K562 (cell line): ENCODE measurements at regions not wholly inside any gene's neighbourhood (a gene's known extent, or its start where the extent isn't known, plus 50 kb on each side); places are given as distances from the start of the nearest gene placed in this dataset.

ENCODE experiments used
- ATF3 ChIP-seq, 2 experiments: fragments of 450-650 bp in 1 of 2; sonication (generic) in 1 of 2; formaldehyde crosslinking in 1 of 2; IDR thresholded peaks in 1 of 2; conservative IDR thresholded peaks in 1 of 2; 2 replicates each; pipeline versions ENCODE4 v1.6.1 to v1.8.1; 2016 to 2023; ENCODE audit warnings: mild to moderate bottlenecking in 2 of 2, moderate library complexity in 2 of 2, inconsistent platforms in 1 of 2, missing genetic modification reagents in 1 of 2
- CREM ChIP-seq: IDR thresholded peaks from 2 replicates; pipeline ENCODE4 v1.6.1; 2014; ENCODE audit warnings: antibody characterized with exemption, low read depth
- CTCF ChIP-seq, 3 experiments: IDR thresholded peaks in 2 of 3; conservative IDR thresholded peaks in 1 of 3; 2 replicates each; pipeline ENCODE4 v1.5.1; 2011 to 2012; ENCODE audit warnings: low read length in 3 of 3, mild to moderate bottlenecking in 3 of 3, control low read depth in 2 of 3, improper control_type of control experiment in 1 of 3, inconsistent platforms in 1 of 3, low read depth in 1 of 3, mixed read lengths in 1 of 3, moderate library complexity in 1 of 3; ENCODE audit not compliant: insufficient read depth in 2 of 3
- ESRRA ChIP-seq: fragments of 450-650 bp; IDR thresholded peaks from 2 replicates; pipeline ENCODE4 v1.6.1; 2014; ENCODE audit warnings: low read depth, mild to moderate bottlenecking, moderate library complexity, borderline replicate concordance
- FIP1L1 ChIP-seq: fragments of 200-400 bp; formaldehyde crosslinking; IDR thresholded peaks from 2 replicates; pipeline ENCODE4 v1.6.1; 2018; ENCODE audit warnings: mild to moderate bottlenecking, low read depth, low read length; ENCODE audit not compliant: poor library complexity, severe bottlenecking
- GABPA ChIP-seq: fragments of 200-800 bp; sonication (Bioruptor generic); conservative IDR thresholded peaks from 2 replicates; pipeline ENCODE4 v1.6.1; 2016; ENCODE audit warnings: low read depth, missing genetic modification characterization, missing compliant biosample characterization
- JUNB ChIP-seq: fragments of 450-650 bp; formaldehyde crosslinking; conservative IDR thresholded peaks from 2 replicates; pipeline ENCODE4 v1.4.0; 2020; ENCODE audit warnings: mild to moderate bottlenecking
- MAFF ChIP-seq: IDR thresholded peaks from 2 replicates; pipeline ENCODE4 v1.6.1; 2012; ENCODE audit warnings: low read length, improper control_type of control experiment
- NFATC3 ChIP-seq: fragments of 450-650 bp; IDR thresholded peaks from 2 replicates; pipeline ENCODE4 v1.6.1; 2017; ENCODE audit warnings: mild to moderate bottlenecking
- POLR2A ChIP-seq: fragments of 450-650 bp; conservative IDR thresholded peaks from 2 replicates; pipeline ENCODE4 v1.6.1; 2016
- PTTG1 ChIP-seq: fragments of 450-650 bp; IDR thresholded peaks from 2 replicates; pipeline ENCODE4 v1.6.1; 2016; ENCODE audit warnings: low read depth, mild to moderate bottlenecking, missing genetic modification characterization, missing compliant biosample characterization
- ZNF507 ChIP-seq: conservative IDR thresholded peaks from 2 replicates; pipeline ENCODE4 v1.6.1; 2017; ENCODE audit warnings: missing genetic modification characterization, missing compliant biosample characterization
- TF ChIP-seq, protein P1 (sequence below): fragments of 450-650 bp; IDR thresholded peaks from 2 replicates; pipeline ENCODE4 v1.6.1; 2016; ENCODE audit warnings: mild to moderate bottlenecking
- TF ChIP-seq, protein P2 (sequence below): sonication (generic); formaldehyde crosslinking; IDR thresholded peaks from 2 replicates; pipeline ENCODE4 v1.9.0; 2022; ENCODE audit warnings: mild to moderate bottlenecking, missing genetic modification reagents

- TF ChIP-seq NFATC3: no peak
- no peak for TF ChIP-seq PTTG1
- TF ChIP-seq MAFF: no peak
- no peak for TF ChIP-seq ZNF507 (tag)
- TF ChIP-seq GABPA: no peak
- TF ChIP-seq FIP1L1: no peak
- TF ChIP-seq, protein P1, sequence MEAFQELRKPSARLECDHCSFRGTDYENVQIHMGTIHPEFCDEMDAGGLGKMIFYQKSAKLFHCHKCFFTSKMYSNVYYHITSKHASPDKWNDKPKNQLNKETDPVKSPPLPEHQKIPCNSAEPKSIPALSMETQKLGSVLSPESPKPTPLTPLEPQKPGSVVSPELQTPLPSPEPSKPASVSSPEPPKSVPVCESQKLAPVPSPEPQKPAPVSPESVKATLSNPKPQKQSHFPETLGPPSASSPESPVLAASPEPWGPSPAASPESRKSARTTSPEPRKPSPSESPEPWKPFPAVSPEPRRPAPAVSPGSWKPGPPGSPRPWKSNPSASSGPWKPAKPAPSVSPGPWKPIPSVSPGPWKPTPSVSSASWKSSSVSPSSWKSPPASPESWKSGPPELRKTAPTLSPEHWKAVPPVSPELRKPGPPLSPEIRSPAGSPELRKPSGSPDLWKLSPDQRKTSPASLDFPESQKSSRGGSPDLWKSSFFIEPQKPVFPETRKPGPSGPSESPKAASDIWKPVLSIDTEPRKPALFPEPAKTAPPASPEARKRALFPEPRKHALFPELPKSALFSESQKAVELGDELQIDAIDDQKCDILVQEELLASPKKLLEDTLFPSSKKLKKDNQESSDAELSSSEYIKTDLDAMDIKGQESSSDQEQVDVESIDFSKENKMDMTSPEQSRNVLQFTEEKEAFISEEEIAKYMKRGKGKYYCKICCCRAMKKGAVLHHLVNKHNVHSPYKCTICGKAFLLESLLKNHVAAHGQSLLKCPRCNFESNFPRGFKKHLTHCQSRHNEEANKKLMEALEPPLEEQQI: no peak
- no peak for TF ChIP-seq POLR2A
- TF ChIP-seq ESRRA: no peak
- no peak for TF ChIP-seq ATF3 (IDR thresholded peaks at IDR 0.05)
- no peak for TF ChIP-seq ATF3 (CRISPR knock-in tag; conservative IDR thresholded peaks at IDR 0.05)
- no peak for TF ChIP-seq CREM
- TF ChIP-seq JUNB (CRISPR knock-in tag): no peak
- no peak for TF ChIP-seq CTCF (IDR thresholded peaks at IDR 0.05 in 2 of 3, conservative IDR thresholded peaks at IDR 0.05 in 1 of 3; ENCODE audit: insufficient read depth in 2 of 3, low read depth in 1 of 3, low read length in 3 of 3)
- TF ChIP-seq, protein P2, sequence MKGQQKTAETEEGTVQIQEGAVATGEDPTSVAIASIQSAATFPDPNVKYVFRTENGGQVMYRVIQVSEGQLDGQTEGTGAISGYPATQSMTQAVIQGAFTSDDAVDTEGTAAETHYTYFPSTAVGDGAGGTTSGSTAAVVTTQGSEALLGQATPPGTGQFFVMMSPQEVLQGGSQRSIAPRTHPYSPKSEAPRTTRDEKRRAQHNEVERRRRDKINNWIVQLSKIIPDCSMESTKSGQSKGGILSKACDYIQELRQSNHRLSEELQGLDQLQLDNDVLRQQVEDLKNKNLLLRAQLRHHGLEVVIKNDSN (CRISPR knock-in tag): no peak
Measured at GRCh38 chr22:48675830-48676145, 1151.9 kb downstream of the BRD1 start.
